ENCODE measurements at regions not wholly inside any gene's neighbourhood (a gene's known extent, or its start where the extent isn't known, plus 50 kb on each side); places are given as distances from the start of the nearest gene placed in this dataset.

DNA sequence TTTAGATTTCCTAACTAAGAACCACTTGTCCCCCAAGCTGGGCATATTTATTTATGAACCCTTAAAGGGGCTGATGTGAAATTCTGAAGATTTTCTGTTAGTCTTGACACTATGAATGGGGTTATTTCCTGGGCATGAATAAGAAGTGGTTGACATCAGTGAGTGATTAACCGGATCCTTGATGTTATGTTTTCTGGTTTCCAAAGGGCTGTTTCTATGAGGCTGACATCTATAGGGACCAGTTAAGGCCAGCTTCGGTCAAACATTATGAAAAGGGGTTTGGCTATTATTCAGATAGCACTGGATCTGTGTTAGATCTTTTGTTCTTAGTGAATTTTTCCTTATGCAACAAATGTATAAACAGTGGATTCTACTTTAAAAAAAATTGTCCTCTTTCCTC is 443.7 kb upstream of the SPRED2 start:
- TF ChIP-seq, protein P1, sequence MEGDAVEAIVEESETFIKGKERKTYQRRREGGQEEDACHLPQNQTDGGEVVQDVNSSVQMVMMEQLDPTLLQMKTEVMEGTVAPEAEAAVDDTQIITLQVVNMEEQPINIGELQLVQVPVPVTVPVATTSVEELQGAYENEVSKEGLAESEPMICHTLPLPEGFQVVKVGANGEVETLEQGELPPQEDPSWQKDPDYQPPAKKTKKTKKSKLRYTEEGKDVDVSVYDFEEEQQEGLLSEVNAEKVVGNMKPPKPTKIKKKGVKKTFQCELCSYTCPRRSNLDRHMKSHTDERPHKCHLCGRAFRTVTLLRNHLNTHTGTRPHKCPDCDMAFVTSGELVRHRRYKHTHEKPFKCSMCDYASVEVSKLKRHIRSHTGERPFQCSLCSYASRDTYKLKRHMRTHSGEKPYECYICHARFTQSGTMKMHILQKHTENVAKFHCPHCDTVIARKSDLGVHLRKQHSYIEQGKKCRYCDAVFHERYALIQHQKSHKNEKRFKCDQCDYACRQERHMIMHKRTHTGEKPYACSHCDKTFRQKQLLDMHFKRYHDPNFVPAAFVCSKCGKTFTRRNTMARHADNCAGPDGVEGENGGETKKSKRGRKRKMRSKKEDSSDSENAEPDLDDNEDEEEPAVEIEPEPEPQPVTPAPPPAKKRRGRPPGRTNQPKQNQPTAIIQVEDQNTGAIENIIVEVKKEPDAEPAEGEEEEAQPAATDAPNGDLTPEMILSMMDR (IDR thresholded peaks at IDR 0.05; ENCODE audit: low read length) = no peak
- no peak for TF ChIP-seq EZH2 (optimal IDR thresholded peaks at IDR 0.05; ENCODE audit: low read depth, low read length)
